Mucosa of gallbladder (tissue), 1 donor: ENCODE measurements at regions not wholly inside any gene's neighbourhood (a gene's known extent, or its start where the extent isn't known, plus 50 kb on each side); places are given as distances from the start of the nearest gene placed in this dataset.

ENCODE experiments used
- DNase-seq: peaks from one replicate; pipeline ENCODE4 v3.0.0-alpha.2; 2020; ENCODE audit warnings: low spot score
- donor health status: DM: no; HTN: no; CAD: no.

DNA sequence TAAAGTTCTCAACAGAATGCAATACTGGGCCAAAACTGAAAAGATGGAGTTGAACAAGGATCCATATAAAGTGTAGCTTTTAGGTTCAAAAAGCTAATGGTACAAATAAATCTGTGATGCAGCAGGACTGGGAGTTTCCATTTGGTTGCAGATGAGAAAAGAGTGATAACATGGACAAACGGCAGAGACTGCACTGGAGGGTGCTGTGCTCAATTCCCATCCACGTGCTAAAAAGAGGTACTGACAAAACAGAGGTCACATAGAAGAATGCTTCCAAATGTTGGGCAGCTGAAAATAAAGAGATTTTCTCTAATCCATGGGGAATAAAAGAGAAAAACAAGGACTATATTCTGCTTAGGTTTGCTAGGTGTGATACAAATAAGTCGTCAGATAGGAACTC, 461.6 kb downstream of the LIG4 start:
- no peak for DNase-seq

DNA sequence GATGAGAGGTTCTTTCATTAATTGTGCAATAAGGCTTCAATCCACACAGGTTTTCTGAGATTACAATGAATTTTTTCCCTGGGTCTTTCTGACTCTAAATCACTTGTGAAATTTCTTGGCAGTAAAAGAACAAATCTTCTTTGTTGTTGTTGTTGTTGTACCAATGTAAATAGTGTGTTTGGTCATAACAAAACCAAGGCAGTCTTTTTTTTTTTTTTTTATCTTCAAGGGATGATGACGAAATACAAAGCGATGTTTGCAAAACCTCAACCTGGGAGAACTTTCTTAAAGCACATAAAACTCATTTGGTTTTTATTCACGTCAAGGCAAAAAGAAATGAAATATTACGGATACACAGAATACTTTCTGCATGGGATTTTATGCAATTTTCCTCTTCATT, 462.0 kb downstream of the LIG4 start:
- DNase-seq: no peak

DNA sequence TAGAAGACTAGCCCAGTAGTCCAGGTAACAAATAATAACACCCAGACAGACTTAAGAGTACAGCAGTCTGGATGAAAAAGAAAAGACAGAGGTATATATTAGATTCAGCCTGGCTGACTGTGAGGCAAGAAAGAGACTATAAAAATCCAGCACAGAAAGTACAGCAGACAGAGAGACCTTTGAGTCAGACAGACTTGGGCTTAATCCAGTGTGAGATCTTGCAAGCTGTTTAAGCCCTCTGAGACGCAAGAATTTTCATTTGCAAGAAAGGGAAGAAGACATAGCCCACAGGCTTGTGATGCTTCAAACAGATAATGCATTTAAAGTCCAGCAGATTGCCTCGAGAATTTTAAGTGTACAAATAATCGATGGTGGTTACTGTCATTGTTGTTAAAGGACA, 471.4 kb downstream of the LIG4 start:
- DNase-seq: no peak

DNA sequence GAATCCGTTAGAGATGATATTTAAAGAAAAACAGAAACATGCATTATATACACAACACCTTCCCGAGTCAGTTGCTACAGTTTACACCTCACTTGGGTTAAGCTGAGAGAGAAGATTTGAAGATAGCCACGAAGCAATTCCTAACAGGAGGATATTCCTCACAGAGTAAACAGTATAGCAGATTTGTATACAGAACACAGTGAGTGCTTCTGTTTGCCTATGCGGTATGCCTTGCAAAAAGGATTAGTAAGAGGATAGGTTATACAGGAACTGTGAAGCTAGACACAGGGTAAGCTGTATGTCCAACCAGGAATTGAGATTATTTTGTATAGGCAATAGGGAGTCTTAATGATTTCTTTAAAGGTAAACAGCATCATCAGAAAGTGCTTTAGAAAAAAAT, 471.8 kb downstream of the LIG4 start:
- no peak for DNase-seq

DNA sequence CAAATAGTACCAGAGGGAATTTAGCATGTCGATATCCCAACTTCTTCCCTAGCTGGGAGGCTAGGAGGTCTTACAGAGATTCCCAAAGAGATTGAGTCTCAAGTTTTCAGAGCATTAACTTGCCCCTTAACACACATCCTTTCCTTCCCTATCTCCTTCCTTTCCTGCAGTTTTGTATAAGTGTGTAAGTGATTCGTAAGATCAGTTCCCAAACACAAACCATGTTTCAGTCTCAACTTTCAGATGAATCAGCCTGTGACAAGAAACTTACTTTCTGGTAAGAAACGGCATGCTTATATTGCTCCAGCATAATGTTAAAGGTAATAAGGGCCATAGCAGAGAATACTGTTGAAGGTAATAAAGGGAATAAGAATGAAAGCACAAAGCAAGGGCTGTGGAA, 472.2 kb downstream of the LIG4 start:
- no peak for DNase-seq

DNA sequence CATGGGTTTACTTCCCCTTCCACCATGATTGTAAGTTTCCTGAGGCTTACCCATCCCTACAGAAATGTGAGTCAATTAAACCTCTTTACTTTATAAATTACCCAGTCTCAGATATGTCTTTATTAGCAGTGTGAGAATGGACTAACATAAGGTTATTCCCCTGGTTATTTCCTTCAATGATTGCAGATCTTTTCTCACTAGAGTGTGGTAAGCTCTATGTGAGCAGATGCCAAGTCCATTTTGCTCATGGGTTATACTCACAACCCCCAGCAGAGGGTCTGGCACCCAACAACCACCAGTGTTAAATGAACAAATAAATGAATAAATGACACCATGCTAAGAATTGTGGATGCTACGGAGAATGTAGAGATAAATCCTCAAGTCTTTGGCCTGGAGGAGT, 472.8 kb downstream of the LIG4 start:
- no peak for DNase-seq

DNA sequence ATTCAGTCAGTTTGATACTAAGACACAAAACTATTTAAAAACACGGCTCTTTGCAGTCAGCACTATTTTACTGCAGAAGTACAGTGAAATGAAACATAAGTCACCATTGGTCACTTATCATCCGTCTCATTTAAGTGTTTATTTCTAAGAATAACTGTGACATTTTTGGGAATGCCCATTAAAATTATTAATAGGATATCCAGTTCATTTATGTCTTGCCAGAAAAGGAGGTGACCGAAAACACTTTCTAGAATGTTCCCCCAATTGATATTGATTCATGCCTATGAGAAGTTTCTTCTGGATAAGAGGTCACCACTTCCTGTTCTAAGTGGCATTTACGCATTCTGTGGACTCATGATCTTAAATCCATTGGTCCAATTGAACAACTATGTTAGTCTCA, 477.3 kb downstream of the LIG4 start:
- DNase-seq: no peak

DNA sequence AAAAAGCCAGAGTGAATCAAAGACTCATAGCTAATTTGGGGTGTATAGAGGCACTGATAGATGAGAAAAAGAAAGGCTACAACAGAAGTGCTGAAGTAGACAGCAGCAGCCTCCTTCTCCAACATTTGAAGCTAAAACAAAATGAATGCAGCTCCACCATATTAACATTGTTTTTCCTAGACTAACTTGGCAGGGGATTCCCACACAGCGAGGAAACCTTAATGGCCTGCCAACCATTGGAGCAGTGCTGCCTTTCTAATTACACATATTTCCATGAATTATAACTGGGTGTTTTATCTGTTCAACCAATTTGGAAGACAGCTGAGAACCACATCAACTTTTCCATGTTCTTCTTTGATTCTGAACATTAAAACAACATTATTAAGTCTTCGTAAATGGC, 478.6 kb downstream of the LIG4 start:
- no peak for DNase-seq

DNA sequence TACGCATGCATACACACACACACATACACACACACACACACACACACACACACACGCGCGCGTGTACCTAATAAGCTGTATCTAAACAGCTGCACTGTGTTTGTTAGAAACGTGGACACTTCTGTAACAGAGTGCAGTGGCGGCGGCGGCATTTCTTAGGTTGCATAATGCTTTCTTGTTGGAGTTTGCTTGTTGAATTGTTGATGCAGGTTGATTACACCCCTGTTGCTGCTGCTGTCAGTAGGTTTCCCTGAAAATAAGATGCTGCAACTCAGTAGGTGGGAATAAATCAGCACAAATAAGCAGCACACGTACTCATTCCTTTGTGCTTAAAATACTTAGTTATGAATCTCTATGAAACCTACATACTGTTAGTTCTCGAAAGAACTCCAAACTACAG, 479.2 kb downstream of the LIG4 start:
- DNase-seq: no peak

DNA sequence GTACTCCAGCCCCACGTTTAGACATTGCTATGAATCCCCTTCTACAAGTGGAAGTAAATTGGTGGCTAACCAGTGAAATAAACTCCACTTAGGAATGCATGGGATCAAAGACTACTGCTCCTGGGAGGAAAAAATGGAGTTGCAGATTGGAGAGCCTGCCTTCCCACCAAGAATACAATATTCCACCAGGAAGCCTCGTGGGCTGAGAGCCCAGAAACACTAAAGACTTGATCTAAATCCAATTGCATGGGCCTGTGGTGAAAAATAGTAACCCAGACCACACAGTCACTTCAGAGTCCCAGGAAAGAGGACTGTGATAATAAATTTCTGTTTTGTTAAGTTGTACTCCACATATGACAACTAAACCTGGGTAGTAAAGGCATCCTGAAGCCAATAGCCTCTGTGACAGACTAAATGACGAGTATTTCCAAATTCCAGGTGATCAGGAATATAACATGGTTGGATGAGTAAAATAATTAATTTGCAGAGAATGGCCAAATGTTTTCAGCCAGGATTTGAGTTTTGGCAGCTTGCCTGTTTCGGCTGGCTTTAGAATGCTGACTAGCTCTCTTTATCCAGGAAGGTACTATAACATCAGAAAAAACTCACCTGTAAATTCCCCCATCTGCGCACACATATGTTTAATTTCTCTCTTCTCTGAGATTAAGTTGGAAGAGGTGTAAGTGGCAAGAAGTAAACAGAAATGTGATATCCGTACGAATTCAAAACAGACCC, 480.3 kb downstream of the LIG4 start:
- no peak for DNase-seq

DNA sequence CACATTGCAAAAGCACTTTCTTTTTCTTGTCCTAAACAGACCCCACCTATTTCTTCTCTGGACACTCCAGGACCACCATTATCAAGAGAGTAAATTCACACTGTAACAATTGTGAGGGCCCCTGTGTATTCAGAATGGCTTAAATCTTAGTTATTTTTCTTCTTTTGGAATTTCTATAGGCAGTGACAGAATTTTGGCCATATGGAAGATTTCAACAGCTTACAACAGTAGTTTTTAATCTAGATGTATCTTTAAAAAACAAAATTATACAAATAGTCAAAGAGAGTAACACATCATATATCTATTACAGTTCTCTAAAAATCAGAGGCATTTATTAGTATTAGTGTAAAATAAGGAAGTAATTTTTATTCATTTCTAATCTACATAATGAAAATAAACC, 482.1 kb downstream of the LIG4 start:
- no peak for DNase-seq

DNA sequence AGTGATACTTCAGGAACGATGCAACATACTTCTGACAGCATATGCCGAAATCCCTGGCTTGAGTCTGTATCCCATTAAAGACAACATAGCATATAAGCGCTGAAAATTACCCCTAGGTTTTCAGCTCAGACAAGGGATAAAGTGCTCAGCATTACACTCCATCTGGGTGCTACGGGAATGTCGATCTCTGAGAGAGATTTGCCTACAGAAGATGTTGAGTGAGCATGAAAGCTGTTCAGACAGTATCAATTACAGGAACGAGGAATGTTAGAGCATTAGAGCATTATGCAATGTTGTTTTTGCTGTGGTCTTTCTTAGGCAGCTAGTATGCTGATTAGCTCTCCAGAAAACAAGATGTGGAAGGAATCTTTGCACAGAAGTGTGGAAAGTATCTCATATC, 484.5 kb downstream of the LIG4 start:
- no peak for DNase-seq

DNA sequence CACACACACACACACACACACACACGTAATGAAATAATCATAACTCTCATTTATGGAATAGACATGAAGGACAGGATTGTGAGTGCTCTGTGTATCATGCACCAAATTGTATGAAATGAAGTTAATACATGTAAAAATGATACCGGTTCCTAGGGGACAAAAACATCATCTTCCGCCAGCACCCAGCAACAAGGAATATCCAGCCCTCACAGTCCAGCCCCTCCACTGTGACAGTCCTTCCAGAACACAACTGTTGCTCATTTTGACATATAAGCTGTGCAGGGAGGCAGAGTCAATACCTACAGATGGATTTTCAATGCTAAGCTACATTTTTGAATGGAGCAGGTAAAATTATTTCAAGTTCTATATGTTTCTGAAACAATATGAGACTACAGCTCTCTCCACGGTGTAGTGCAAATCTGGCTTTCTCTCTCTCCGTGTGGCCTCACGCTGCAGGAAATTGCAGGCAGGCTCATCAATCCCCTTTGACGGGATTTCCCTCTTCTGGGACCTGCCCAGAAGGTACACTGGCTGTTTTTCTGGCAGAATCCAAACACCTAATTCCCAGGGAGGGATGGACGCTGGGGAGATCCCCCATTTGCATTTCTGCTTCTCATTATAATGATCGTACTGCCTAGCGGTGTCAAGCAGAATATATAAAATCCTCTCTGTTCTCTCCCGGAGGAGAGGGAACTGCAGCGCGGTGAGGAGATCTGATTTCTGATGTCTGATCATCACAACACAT, 494.0 kb downstream of the LIG4 start:
- no peak for DNase-seq

DNA sequence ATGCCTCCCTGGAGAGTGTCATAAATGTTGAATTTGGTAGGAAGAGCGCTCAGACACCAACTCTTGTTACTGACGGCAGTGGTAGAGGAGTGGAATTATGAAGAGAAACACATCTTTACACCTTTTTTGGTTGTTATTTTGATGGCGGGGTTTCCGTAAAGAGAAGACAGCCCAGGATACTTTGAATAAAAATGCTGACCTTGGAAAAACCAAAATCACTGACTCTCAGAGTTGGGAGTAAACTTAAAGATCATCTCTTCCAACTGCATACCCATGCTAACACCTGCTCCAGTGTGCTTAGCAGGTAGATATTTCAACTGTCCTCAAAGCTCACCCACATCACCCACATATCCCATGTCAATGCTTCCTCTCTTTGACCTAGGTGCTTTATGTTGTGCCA, 498.6 kb downstream of the LIG4 start:
- no peak for DNase-seq

DNA sequence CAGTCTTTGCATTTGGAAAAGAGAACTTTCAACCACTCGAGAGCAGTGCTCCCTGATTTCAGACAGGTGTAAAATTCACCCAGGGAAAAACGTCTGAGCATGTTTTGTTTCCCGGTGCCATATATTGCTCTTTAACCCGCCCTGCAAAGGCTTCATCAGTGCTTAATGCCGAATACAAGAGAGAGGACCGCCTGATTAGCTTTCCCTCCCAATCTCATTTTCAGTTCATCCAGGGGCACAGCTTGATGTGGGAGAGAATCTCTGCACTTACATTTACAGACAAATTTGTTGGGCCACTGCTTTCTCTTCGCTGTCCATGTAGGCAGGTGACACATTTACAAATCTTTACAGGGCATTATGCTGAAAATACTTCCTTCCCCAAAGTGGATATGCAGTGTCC, 499.1 kb downstream of the LIG4 start:
- no peak for DNase-seq

DNA sequence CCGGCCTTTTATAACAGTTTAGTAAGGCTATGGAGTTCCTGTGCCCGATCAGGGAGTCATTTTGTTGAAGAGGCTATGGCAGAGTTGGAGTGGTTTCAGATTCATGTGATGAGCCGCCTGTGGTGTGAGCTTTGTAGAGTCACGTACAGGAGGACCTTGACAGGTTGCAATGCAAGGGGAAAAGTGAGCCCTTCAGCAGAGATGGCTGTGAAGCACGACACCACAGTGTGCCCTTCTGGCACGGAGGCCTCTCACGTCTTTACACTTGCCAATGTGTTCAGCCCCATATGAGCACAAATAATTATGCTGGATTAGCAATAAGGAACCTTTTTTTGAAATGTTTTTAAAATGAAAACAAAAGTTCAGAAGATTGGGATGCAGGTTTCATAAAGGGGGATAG, 499.8 kb downstream of the LIG4 start:
- no peak for DNase-seq

DNA sequence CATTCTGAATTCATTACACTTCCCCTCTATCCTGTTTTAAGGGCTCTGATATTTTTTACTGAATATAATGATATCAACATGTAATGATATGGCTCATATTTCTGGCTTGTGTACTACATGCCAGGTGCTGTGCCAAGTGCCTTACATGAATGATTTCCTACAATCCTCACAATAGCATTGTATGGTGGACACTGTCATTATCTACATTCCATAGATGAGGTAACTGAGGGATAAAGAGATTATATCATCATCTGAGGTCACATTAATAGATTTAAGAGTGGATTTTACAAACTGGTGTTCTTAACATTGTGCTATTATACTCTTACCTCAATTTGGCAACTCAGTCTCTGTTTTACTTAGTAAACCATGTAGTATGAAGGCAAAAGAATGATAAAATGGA, 502.0 kb downstream of the LIG4 start:
- DNase-seq: no peak

DNA sequence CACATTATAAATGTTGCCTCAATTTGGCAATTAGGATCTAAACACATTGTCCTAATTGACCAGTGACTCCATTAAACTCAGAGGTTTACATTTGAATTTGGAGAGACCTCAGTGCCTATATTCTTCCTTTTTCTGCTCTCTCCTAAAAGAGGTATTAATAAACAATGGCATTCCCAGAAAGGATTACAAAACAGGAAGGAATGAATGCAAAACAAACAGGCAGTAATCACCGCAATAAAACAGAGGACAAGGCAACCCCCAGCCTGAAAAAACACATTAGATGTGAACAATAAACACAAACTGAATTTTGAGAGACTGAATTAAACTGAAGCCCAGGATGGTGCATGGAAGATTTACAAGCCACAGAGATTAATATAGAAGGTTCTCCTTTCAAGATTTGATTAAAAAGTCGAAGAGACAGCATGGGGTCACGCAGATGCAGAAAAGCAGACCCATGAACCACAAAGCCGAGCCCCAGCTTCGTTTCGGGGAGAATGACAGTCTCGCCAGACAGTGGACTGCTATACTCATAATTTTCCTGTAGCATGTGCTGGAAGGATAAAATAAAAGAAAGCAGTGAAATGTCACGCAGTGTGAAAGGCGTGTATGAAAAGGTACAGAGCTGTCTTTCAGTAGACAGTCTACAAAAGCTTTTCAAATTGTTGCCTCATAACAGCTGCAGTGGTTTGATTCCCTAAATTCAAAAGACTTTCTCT, 503.0 kb downstream of the LIG4 start:
- no peak for DNase-seq

DNA sequence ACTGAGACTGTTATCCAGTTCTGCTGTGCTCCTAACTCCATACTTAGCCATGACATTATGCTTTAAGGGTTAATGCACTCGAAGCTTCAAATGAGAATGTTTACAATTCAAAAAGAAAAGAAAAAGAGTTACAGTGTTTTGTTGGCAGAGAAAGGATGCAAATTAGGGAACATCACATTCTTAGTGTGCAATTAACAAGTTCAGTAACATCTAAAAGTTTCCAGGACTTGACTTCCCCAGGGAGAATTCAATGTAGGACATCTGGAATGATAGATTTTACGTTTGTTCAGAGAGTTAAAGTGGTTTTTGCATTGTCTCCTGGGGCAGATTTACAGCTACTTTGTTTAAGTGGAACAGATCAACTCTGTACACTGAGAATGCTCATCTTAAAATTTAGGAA, 525.2 kb downstream of the LIG4 start:
- no peak for DNase-seq

DNA sequence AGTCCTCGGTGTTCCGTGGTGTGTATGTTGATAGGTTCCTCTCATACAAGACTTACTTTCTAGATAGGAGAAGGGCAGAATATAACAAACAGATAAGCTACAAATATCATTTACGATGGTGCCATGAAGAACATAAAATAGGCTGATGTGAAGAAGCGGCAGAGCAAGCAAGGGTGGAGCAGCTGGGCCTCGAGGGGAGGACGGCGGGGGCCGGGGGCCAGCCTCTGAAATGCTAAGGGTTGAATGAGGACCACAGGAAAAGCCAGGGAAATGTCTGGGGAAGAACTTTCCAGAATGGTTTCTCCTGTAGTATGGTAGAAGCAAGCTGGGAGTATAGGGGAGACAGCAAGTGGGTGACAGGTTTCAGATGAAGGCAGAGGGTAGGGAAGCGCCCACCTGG, 529.5 kb downstream of the LIG4 start:
- no peak for DNase-seq

DNA sequence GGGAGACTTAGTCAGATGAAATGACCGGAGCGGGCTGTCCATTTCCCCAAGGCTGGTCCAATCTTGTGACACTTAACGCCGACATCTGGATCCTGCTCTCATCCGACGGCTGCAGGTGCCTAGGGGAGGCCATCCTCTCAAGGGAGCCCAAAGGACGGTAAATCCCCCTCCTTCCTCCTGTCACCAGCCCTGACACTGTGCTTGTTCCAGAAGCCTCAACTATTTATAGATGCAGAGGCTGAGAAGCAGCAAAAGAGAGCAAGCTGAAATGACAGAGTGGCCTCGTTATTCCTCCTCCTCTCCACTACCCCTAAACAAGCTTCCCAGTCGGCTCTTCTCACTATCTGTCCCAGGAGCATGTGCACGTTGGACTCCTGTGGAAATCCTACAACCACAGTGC, 533.7 kb downstream of the LIG4 start:
- DNase-seq: no peak

DNA sequence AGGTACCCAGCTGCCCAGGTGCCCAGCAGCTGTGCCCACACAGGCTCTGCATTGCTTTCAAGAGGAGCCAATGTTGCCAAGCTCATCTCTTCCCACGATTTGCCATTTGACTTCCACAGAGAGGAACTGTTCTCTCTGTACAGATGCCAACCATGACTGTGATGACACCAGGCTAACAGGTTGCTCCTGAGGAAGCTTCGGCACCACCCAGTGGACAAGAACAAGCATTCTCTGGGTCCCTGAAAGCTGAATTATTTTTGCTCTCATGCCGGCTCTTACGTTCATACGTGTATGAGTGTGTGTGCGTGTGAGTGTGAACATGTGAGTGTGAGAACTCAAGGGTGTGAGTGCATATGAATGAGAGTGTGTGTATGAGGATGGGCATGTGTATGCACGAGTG, 535.2 kb downstream of the LIG4 start:
- no peak for DNase-seq

DNA sequence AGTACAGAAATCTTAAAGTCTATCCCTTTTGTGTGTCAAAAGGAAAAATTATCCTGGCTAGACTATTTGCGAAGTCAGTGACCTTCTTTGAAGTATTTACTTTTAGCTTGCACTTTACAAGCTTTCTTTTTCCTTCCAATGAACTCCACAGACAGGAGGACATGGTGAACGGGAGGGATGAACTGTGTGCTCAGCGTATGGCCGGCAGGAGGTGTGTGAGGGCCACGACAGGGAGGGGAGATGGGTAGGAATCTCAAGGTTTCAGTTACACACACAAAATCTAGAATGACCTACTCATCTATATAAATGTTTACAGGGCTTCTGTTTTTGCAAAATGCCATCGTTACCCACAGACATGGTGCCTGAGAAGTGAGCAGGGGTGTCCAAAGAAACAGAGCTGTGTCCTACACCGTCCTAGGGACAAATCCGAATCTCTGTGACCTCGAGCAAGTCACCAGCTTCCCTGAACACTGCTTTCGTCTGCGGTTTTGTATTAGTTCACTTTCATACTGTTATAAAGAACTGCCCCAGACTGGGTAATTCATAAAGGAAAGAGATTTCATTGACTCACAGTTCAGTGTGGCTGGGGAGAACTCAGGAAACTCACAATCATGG, 537.2 kb downstream of the LIG4 start:
- no peak for DNase-seq
